Testis (tissue), 2 donors: ENCODE measurements at regions not wholly inside any gene's neighbourhood (a gene's known extent, or its start where the extent isn't known, plus 50 kb on each side); places are given as distances from the start of the nearest gene placed in this dataset.
"Not testable (repeated sequence)": the region's sequence is repeated elsewhere in the genome, so short reads cannot be mapped to it uniquely, and the experiment has no call there.

ENCODE experiments used
- CTCF ChIP-seq, 3 experiments: fragments of 450-650 bp in 2 of 3; fragments of 200-600 bp in 1 of 3; sonication (generic) in 1 of 3; IDR thresholded peaks; one replicate each; pipeline ENCODE4 v1.5.1; 2016 to 2019; ENCODE audit warnings: antibody characterized with exemption in 3 of 3, mild to moderate bottlenecking in 2 of 3, moderate library complexity in 1 of 3
- POLR2A ChIP-seq: fragments of 450-650 bp; IDR thresholded peaks from one replicate; pipeline ENCODE4 v1.6.1; 2017; ENCODE audit warnings: antibody characterized with exemption, mild to moderate bottlenecking, moderate library complexity

DNA sequence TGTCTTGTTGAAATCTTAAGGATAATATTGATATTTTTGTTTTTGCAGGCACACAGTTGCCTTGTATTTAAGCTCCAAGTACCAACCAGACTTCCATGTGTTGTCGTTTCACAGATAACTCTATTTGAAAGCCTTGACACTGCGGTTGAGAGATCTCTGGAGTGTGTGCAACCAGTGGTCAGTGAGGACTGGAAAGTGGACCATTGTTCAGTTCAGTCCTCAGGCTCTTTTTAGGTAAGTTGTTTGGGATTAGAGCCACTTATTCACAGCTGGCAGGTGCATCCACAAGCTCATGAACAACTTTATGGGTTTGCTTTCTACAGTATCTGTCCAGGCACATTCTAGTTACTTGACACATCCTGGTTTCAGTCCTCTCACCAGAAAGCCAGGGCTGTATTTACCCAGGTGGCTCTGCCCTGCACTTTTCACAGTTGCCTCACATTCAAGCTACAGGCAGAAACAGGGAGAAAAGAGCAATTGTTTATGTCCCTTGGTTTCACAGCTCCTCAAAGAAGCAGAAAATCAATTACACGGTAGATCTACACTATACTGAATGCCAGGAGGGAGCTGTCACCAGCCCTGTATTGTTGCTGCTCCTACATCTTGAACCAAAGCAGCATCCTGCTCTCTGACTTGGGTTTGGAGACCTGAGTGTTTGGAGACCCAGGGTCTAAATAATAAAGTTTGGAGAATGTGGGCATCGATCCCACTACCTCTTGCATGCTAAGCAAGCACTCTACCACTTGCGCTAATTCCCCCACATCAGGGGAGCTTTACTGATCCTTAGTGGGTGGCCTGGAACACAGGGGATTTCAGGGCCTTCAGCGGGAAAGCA is 543.3 kb downstream of the PRIM2 start:
- not testable (repeated sequence) for TF ChIP-seq POLR2A; CTCF (IDR thresholded peaks at IDR 0.05)
